Mesenchymal stem cell (in vitro differentiated cells and primary cell): ENCODE measurements at regions not wholly inside any gene's neighbourhood (a gene's known extent, or its start where the extent isn't known, plus 50 kb on each side); places are given as distances from the start of the nearest gene placed in this dataset.

Experiments used
- DNase-seq: peaks from one replicate; pipeline ENCODE4 v3.0.0-alpha.2; 2013
- H2AFZ ChIP-seq: one replicate; pipeline ENCODE4 v1.6.1; 2013; ENCODE audit warnings: low read depth, mild to moderate bottlenecking, control low read depth, inconsistent platforms, low read length, moderate library complexity
- H2AK5ac ChIP-seq: 2 replicates; pipeline ENCODE4 v1.6.1; 2013; ENCODE audit warnings: low read length, moderate library complexity, mild to moderate bottlenecking, inconsistent platforms; ENCODE audit not compliant: severe bottlenecking
- H2BK120ac ChIP-seq: one replicate; pipeline ENCODE4 v1.6.1; 2013; ENCODE audit warnings: low read depth, mild to moderate bottlenecking, inconsistent platforms, low read length, moderate library complexity
- H2BK12ac ChIP-seq, 2 experiments: one replicate each; pipeline ENCODE4 v1.6.1; 2013; ENCODE audit warnings: inconsistent platforms in 2 of 2, low read length in 2 of 2, mild to moderate bottlenecking in 2 of 2, moderate library complexity in 2 of 2, control low read depth in 1 of 2
- H2BK15ac ChIP-seq: one replicate; pipeline ENCODE4 v1.6.1; 2013; ENCODE audit warnings: mild to moderate bottlenecking, low read depth, inconsistent platforms; ENCODE audit not compliant: poor library complexity, severe bottlenecking
- H2BK5ac ChIP-seq: 2 replicates; pipeline ENCODE4 v1.6.1; 2013; ENCODE audit warnings: low read depth, mild to moderate bottlenecking, low read length, control low read depth, inconsistent platforms; ENCODE audit not compliant: poor library complexity, severe bottlenecking
- H3K14ac ChIP-seq, 2 experiments: one replicate each; pipeline ENCODE4 v1.6.1; 2013; ENCODE audit warnings: inconsistent platforms in 2 of 2, low read length in 2 of 2, control low read depth in 1 of 2, mild to moderate bottlenecking in 1 of 2, moderate library complexity in 1 of 2
- H3K18ac ChIP-seq, 2 experiments: one replicate each; pipeline ENCODE4 v1.6.1; 2013; ENCODE audit warnings: inconsistent platforms in 2 of 2, low read length in 2 of 2, control low read depth in 1 of 2, low read depth in 1 of 2, mild to moderate bottlenecking in 1 of 2
- H3K23ac ChIP-seq, 2 experiments: one replicate each; pipeline ENCODE4 v1.6.1; 2013; ENCODE audit warnings: inconsistent platforms in 2 of 2, low read length in 2 of 2, mild to moderate bottlenecking in 2 of 2, moderate library complexity in 2 of 2, control low read depth in 1 of 2
- H3K27ac ChIP-seq: 2 replicates; pipeline ENCODE4 v1.5.1; 2013; ENCODE audit warnings: mild to moderate bottlenecking, moderate library complexity, low read length, control low read depth, inconsistent platforms; ENCODE audit not compliant: poor library complexity, severe bottlenecking
- H3K27me3 ChIP-seq, 2 experiments: 2 replicates each; pipeline versions ENCODE4 v1.6.1 to v1.7.0; 2013; ENCODE audit warnings: low read length in 2 of 2, mild to moderate bottlenecking in 2 of 2, moderate library complexity in 2 of 2, control low read depth in 1 of 2, inconsistent platforms in 1 of 2; ENCODE audit not compliant: control insufficient read depth in 1 of 2, insufficient read depth in 1 of 2
- H3K36me3 ChIP-seq, 2 experiments: 2 replicates each; pipeline versions ENCODE4 v1.6.1 to v1.7.0; 2013; ENCODE audit warnings: low read length in 2 of 2, control low read depth in 1 of 2, inconsistent platforms in 1 of 2, low read depth in 1 of 2, mild to moderate bottlenecking in 1 of 2; ENCODE audit not compliant: insufficient read depth in 2 of 2, control insufficient read depth in 1 of 2
- H3K4ac ChIP-seq, 2 experiments: one replicate each; pipeline ENCODE4 v1.6.1; 2013; ENCODE audit warnings: inconsistent platforms in 2 of 2, low read length in 2 of 2, mild to moderate bottlenecking in 2 of 2, moderate library complexity in 2 of 2, control low read depth in 1 of 2, low read depth in 1 of 2
- H3K4me1 ChIP-seq: 2 replicates; pipeline ENCODE4 v1.6.1; 2013; ENCODE audit warnings: low read depth, low read length, control low read depth; ENCODE audit not compliant: control insufficient read depth, insufficient read depth
- H3K4me2 ChIP-seq: 2 replicates; pipeline ENCODE4 v1.6.1; 2013; ENCODE audit warnings: low read length, mild to moderate bottlenecking, inconsistent platforms; ENCODE audit not compliant: poor library complexity, severe bottlenecking
- H3K4me3 ChIP-seq, 2 experiments: 2 replicates each; pipeline versions ENCODE4 v1.5.1 to v1.7.0; 2013; ENCODE audit warnings: low read length in 2 of 2, mild to moderate bottlenecking in 2 of 2, control low read depth in 1 of 2, low read depth in 1 of 2; ENCODE audit not compliant: insufficient read depth in 1 of 2
- H3K79me1 ChIP-seq: replicated peaks from 2 replicates; pipeline ENCODE4 v1.6.1; 2013; ENCODE audit warnings: mild to moderate bottlenecking, control low read depth, low read length, inconsistent platforms; ENCODE audit not compliant: poor library complexity, severe bottlenecking
- H3K9ac ChIP-seq: 2 replicates; pipeline ENCODE4 v1.7.0; 2013; ENCODE audit warnings: mild to moderate bottlenecking, low read length, moderate library complexity
- H3K9me3 ChIP-seq: 2 replicates; pipeline ENCODE4 v1.7.0; 2013; ENCODE audit warnings: mild to moderate bottlenecking, low read length; ENCODE audit not compliant: control insufficient read depth
- H4K8ac ChIP-seq: one replicate; pipeline ENCODE4 v1.6.1; 2013; ENCODE audit warnings: inconsistent platforms, mild to moderate bottlenecking, low read length, moderate library complexity
- H4K91ac ChIP-seq: one replicate; pipeline ENCODE4 v1.6.1; 2013; ENCODE audit warnings: mild to moderate bottlenecking, low read length, inconsistent platforms
- WGBS: methylation state at CpG from one replicate; pipeline ENCODE4 v1.1.7; 2013; ENCODE audit warnings: mixed read lengths; 5-methylcytosine and 5-hydroxymethylcytosine counted together

- Histone ChIP-seq H2AK5ac (no peak overlapping the region), H3K4me3 (no peak overlapping the region), H3K4ac (no peak overlapping the region), H3K4me2 (no peak overlapping the region), H2BK15ac (no peak overlapping the region), H4K91ac (no peak overlapping the region), H2BK120ac (no peak overlapping the region), H2BK5ac (no peak overlapping the region), H4K8ac (no peak overlapping the region), H3K9me3 (peaks cover 25% of the 10 kb centered on the region), H3K23ac (no peak overlapping the region), H3K14ac (no peak overlapping the region), H3K9ac (no peak overlapping the region), H2BK12ac (no peak overlapping the region), H3K36me3 (no peaks in the 10 kb centered on the region), H3K18ac (no peak overlapping the region), H2AFZ (no peak overlapping the region), H3K27ac (no peak overlapping the region), H3K79me1 (no peaks in the 10 kb centered on the region), H3K4me1 (no peaks in the 10 kb centered on the region), H3K27me3 (no peaks in the 10 kb centered on the region)
- 78% methylated on average over 8 of the region's 8 CpGs for WGBS
- DNase-seq: no peak
These were observed 813.5 kb downstream of the MCTP2 start for GRCh38 chr15:95044745-95045417.

GRCh38 chr15:95051861-95052260, 820.5 kb downstream of the MCTP2 start:
- H4K91ac ChIP-seq: no peak overlapping the region

GRCh38 chr15:95059346-95059905, 828.1 kb downstream of the MCTP2 start:
- Histone ChIP-seq H2BK120ac (no peak overlapping the region), H2BK12ac (no peak overlapping the region), H3K27ac (no peak overlapping the region), H2AFZ (no peak overlapping the region), H2BK15ac (no peak overlapping the region), H4K8ac (no peak overlapping the region), H2BK5ac (no peak overlapping the region), H3K4me1 (no peaks in the 10 kb centered on the region), H3K18ac (no peak overlapping the region), H2AK5ac (no peak overlapping the region), H3K9ac (no peak overlapping the region), H3K36me3 (no peaks in the 10 kb centered on the region), H3K4ac (no peak overlapping the region), H3K9me3 (peaks cover 13% of the 10 kb centered on the region), H3K4me3 (no peak overlapping the region), H3K4me2 (no peak overlapping the region), H3K23ac (no peak overlapping the region), H3K79me1 (no peaks in the 10 kb centered on the region), H3K14ac (no peak overlapping the region), H4K91ac (no peak overlapping the region), H3K27me3 (no peaks in the 10 kb centered on the region)
- WGBS: 78% methylated on average over 4 of the region's 4 CpGs
- DNase-seq: no peak

More at GRCh38 chr15:95051861-95052260, 820.5 kb downstream of the MCTP2 start:
- H3K27me3 ChIP-seq: no peaks in the 10 kb centered on the region
- no peaks in the 10 kb centered on the region for H3K4me1 ChIP-seq
- no peak overlapping the region for H3K4me3 ChIP-seq
- no peaks in the 10 kb centered on the region for H3K79me1 ChIP-seq
- no peak overlapping the region for H2BK15ac ChIP-seq
- H3K14ac ChIP-seq: no peak overlapping the region
- H3K9ac ChIP-seq: no peak overlapping the region
- no peak overlapping the region for H2AK5ac ChIP-seq
- no peak overlapping the region for H4K8ac ChIP-seq
- no peak overlapping the region for H3K23ac ChIP-seq
- H3K9me3 ChIP-seq: peaks cover 22% of the 10 kb centered on the region
- no peaks in the 10 kb centered on the region for H3K36me3 ChIP-seq
- H2BK12ac ChIP-seq: no peak overlapping the region
- H2AFZ ChIP-seq: no peak overlapping the region
- H3K27ac ChIP-seq: no peak overlapping the region
- no peak for DNase-seq
- H3K18ac ChIP-seq: no peak overlapping the region
- H2BK5ac ChIP-seq: no peak overlapping the region
- WGBS: 82% methylated on average over 2 of the region's 2 CpGs
- H2BK120ac ChIP-seq: no peak overlapping the region
- H3K4me2 ChIP-seq: no peak overlapping the region
- H3K4ac ChIP-seq: no peak overlapping the region

- H3K9me3 ChIP-seq: no peaks in the 10 kb centered on the region
- no peaks in the 10 kb centered on the region for H3K4me1 ChIP-seq
- H3K4ac ChIP-seq: no peak overlapping the region
- no peak overlapping the region for H2BK15ac ChIP-seq
- H2BK5ac ChIP-seq: no peak overlapping the region
- DNase-seq: no peak
- no peak overlapping the region for H3K4me3 ChIP-seq
- H3K79me1 ChIP-seq: no peaks in the 10 kb centered on the region
- H3K27me3 ChIP-seq: no peaks in the 10 kb centered on the region
- no peak overlapping the region for H3K14ac ChIP-seq
- H3K23ac ChIP-seq: no peak overlapping the region
- no peak overlapping the region for H2AK5ac ChIP-seq
- H3K4me2 ChIP-seq: no peak overlapping the region
- H4K91ac ChIP-seq: no peak overlapping the region
- 96% methylated on average over 11 of the region's 11 CpGs for WGBS
- peak overlapping the region; percentile 19 for H3K9ac ChIP-seq
- H3K27ac ChIP-seq: no peak overlapping the region
- H2BK12ac ChIP-seq: no peak overlapping the region
- no peak overlapping the region for H2AFZ ChIP-seq
- no peak overlapping the region for H2BK120ac ChIP-seq
- no peak overlapping the region for H4K8ac ChIP-seq
- no peak overlapping the region for H3K18ac ChIP-seq
- H3K36me3 ChIP-seq: no peaks in the 10 kb centered on the region
These were observed 837.5 kb downstream of the MCTP2 start for GRCh38 chr15:95068701-95069521.
